OCI-LY7 (cell line): ENCODE measurements at regions not wholly inside any gene's neighbourhood (a gene's known extent, or its start where the extent isn't known, plus 50 kb on each side); places are given as distances from the start of the nearest gene placed in this dataset.

ENCODE experiments used
- BruUV-seq: library from RNA; stranded (reverse); fragments of 400-500 nt; replicated peaks from 2 replicates; lab custom pipeline; 2021; lab: Mats Ljungman, UMichigan
- CTCF ChIA-PET: fragments of 300-600 bp; sonication (Branson Sonifier 250); formaldehyde crosslinking; loops from one replicate; lab custom pipeline; 2022; ENCODE audit warnings: antibody characterized with exemption; ENCODE audit not compliant: unreplicated experiment; lab: Charles Lee
- POLR2A ChIA-PET: fragments of 300-600 bp; sonication (Branson Sonifier 250); formaldehyde crosslinking; loops from one replicate; lab custom pipeline; 2022; ENCODE audit warnings: antibody characterized with exemption; lab: Charles Lee
- DNase-seq: peaks from one replicate; pipeline ENCODE4 v3.0.0-alpha.2; 2015; ENCODE audit warnings: low spot score
- H2AFZ ChIP-seq: fragments of 200-600 bp; sonication (generic), shearing (Covaris generic); 2 replicates; pipeline ENCODE4 v1.6.1; 2014; ENCODE audit warnings: mild to moderate bottlenecking, antibody characterized with exemption, low read length, moderate library complexity
- H3K27ac ChIP-seq: fragments of 200-600 bp; sonication (generic); 2 replicates; pipeline ENCODE4 v1.5.1; 2014; ENCODE audit warnings: mixed run types, low read depth, mild to moderate bottlenecking, moderate library complexity, low read length, inconsistent platforms; ENCODE audit not compliant: poor library complexity, severe bottlenecking
- H3K36me3 ChIP-seq: fragments of 200-600 bp; sonication (generic); 2 replicates; pipeline ENCODE4 v1.6.1; 2014; ENCODE audit warnings: mild to moderate bottlenecking, antibody characterized with exemption, low read length, moderate library complexity, mixed read lengths; ENCODE audit not compliant: insufficient read depth
- H3K4me1 ChIP-seq: fragments of 200-600 bp; sonication (generic); 2 replicates; pipeline ENCODE4 v1.5.1; 2014; ENCODE audit warnings: mild to moderate bottlenecking, low read length; ENCODE audit not compliant: insufficient read depth, poor library complexity, severe bottlenecking
- H3K4me2 ChIP-seq: fragments of 200-600 bp; sonication (generic); 2 replicates; pipeline ENCODE4 v1.6.1; 2014; ENCODE audit warnings: mild to moderate bottlenecking, low read length
- H3K4me3 ChIP-seq: fragments of 200-600 bp; sonication (generic); 2 replicates; pipeline ENCODE4 v1.5.1; 2014; ENCODE audit warnings: mild to moderate bottlenecking, low read depth, low read length; ENCODE audit not compliant: poor library complexity, severe bottlenecking
- H3K79me2 ChIP-seq: fragments of 200-600 bp; sonication (generic); 2 replicates; pipeline ENCODE4 v1.6.1; 2016; ENCODE audit warnings: low read depth, mild to moderate bottlenecking, low read length, moderate library complexity, mixed read lengths; ENCODE audit not compliant: insufficient read depth
- H3K9me2 ChIP-seq: fragments of 200-600 bp; sonication (generic); 2 replicates; pipeline ENCODE4 v1.6.1; 2016; ENCODE audit warnings: mild to moderate bottlenecking, low read length, mixed read lengths; ENCODE audit not compliant: insufficient read depth
- H3K9me3 ChIP-seq: fragments of 200-600 bp; sonication (generic); 2 replicates; pipeline ENCODE4 v1.6.1; 2014; ENCODE audit warnings: mild to moderate bottlenecking, mixed run types, low read length, mixed read lengths
- H4K20me1 ChIP-seq: fragments of 200-600 bp; sonication (generic); 2 replicates; pipeline ENCODE4 v1.6.1; 2014; ENCODE audit warnings: mild to moderate bottlenecking, antibody characterized with exemption, low read length, moderate library complexity, mixed read lengths; ENCODE audit not compliant: insufficient read depth
- EZH2phosphoT487 ChIP-seq: fragments of 200-600 bp; sonication (generic); IDR thresholded peaks from 2 replicates; pipeline ENCODE4 v1.6.1; 2018; ENCODE audit warnings: low read depth, borderline replicate concordance, mild to moderate bottlenecking, mixed run types, antibody characterized with exemption, low read length, moderate library complexity, mixed read lengths
- intact Hi-C: fragments of 100-400 bp; cut with micrococcal nuclease; formaldehyde crosslinking; loops from one replicate; pipeline ENCODE4 v1.10.0; 2022; ENCODE audit not compliant: unreplicated experiment
- TF ChIP-seq, protein P1 (sequence below): fragments of 200-600 bp; sonication (generic); conservative IDR thresholded peaks from 2 replicates; pipeline ENCODE4 v1.5.1; 2014; ENCODE audit warnings: mild to moderate bottlenecking, antibody characterized with exemption, low read length, moderate library complexity, mixed read lengths

DNA sequence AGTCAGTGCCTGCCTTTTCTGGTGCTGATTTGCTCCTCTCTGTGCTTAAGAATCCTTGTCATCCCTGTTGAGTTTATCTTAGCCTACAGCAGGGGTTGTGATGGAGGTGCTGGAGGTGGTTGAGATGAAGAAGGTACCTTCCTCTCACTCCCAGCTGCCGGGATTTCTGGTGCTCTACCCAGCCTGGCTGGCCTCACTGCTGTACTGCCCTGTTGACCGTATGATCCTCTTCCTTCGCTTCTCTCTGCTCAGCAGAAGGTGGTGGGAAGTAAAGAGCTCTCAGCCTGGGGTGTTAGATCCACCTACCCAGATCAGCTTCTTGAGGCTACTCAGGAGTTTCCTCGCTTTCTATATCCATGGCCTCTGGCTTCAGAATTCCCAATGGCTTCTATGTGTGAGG lies 101.0 kb upstream of the NXT1 start:
- Histone ChIP-seq H4K20me1 (no peaks in the 10 kb centered on the region), H3K4me1 (peaks cover 3% of the 10 kb centered on the region), H3K36me3 (no peaks in the 10 kb centered on the region), H3K9me3 (no peaks in the 10 kb centered on the region), H3K27ac (no peak overlapping the region), H3K79me2 (no peaks in the 10 kb centered on the region), H3K4me2 (no peak overlapping the region), H3K9me2 (no peaks in the 10 kb centered on the region), H3K4me3 (no peak overlapping the region), H2AFZ (no peak overlapping the region)
- intact Hi-C loops = no loop called here
- no peak for TF ChIP-seq EZH2phosphoT487
- TF ChIP-seq, protein P1, sequence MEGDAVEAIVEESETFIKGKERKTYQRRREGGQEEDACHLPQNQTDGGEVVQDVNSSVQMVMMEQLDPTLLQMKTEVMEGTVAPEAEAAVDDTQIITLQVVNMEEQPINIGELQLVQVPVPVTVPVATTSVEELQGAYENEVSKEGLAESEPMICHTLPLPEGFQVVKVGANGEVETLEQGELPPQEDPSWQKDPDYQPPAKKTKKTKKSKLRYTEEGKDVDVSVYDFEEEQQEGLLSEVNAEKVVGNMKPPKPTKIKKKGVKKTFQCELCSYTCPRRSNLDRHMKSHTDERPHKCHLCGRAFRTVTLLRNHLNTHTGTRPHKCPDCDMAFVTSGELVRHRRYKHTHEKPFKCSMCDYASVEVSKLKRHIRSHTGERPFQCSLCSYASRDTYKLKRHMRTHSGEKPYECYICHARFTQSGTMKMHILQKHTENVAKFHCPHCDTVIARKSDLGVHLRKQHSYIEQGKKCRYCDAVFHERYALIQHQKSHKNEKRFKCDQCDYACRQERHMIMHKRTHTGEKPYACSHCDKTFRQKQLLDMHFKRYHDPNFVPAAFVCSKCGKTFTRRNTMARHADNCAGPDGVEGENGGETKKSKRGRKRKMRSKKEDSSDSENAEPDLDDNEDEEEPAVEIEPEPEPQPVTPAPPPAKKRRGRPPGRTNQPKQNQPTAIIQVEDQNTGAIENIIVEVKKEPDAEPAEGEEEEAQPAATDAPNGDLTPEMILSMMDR = no peak
- BruUV-seq = no TSS peak
- POLR2A ChIA-PET = no interaction called here
- CTCF ChIA-PET = no interaction called here
- DNase-seq = no peak

DNA sequence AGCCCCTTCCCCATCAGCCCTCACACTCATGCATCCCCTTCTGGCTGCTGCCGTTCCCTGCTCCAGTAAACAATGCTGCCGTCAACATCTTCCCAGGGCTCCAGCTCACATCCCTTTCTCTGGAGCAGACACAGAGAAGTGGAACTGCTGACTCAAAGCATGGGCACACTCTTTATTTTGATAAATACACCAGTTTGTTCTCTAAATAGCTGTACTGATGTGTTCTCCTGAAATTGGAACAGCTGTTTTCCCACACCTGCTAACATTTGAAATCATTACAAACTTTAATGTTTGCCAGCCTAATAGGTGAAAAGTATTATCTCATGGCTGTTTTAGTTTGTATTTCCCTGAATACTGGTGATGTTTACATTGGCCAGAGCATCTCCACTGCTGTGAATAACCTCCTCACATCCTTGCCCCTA lies 102.1 kb upstream of the NXT1 start:
- Histone ChIP-seq H3K4me2 (no peak overlapping the region), H3K79me2 (no peaks in the 10 kb centered on the region), H4K20me1 (no peaks in the 10 kb centered on the region), H3K9me3 (no peaks in the 10 kb centered on the region), H3K4me1 (peaks cover 3% of the 10 kb centered on the region), H3K27ac (no peak overlapping the region), H3K4me3 (no peak overlapping the region), H3K36me3 (no peaks in the 10 kb centered on the region), H3K9me2 (no peaks in the 10 kb centered on the region), H2AFZ (no peak overlapping the region)
- DNase-seq = no peak
- intact Hi-C loops = no loop called here
- POLR2A ChIA-PET = no interaction called here
- TF ChIP-seq EZH2phosphoT487 = no peak
- TF ChIP-seq, protein P1 = no peak
- no TSS peak for BruUV-seq
- CTCF ChIA-PET = no interaction called here

- POLR2A ChIA-PET = no interaction called here
- no peaks in the 10 kb centered on the region for H3K9me2 ChIP-seq
- intact Hi-C loops = no loop called here
- no peak overlapping the region for H3K27ac ChIP-seq
- no peak overlapping the region for H2AFZ ChIP-seq
- DNase-seq = peak; percentile 2
- no peak overlapping the region for H3K4me2 ChIP-seq
- H3K79me2 ChIP-seq = no peaks in the 10 kb centered on the region
- TF ChIP-seq, protein P1 = no peak
- TF ChIP-seq EZH2phosphoT487 = no peak
- no peaks in the 10 kb centered on the region for H3K36me3 ChIP-seq
- H4K20me1 ChIP-seq = no peaks in the 10 kb centered on the region
- peaks cover 3% of the 10 kb centered on the region for H3K4me1 ChIP-seq
- H3K9me3 ChIP-seq = no peaks in the 10 kb centered on the region
- CTCF ChIA-PET = no interaction called here
- no peak overlapping the region for H3K4me3 ChIP-seq
- no TSS peak for BruUV-seq
Measured at GRCh38 chr20:23246717-23247664, 103.6 kb upstream of the NXT1 start.
